ENCODE measurements at regions not wholly inside any gene's neighbourhood (a gene's known extent, or its start where the extent isn't known, plus 50 kb on each side); places are given as distances from the start of the nearest gene placed in this dataset.
"Not testable (repeated sequence)": the region's sequence is repeated elsewhere in the genome, so short reads cannot be mapped to it uniquely, and the experiment has no call there.

- not testable (repeated sequence) for TF ChIP-seq CTCF (IDR thresholded peaks at IDR 0.05); EZH2 (IDR thresholded peaks at IDR 0.05; ENCODE audit: borderline replicate concordance, insufficient read depth, low read depth, low read length, poor library complexity, severe bottlenecking)
Measured at GRCh38 chr14:105948955-105949354, 422.6 kb downstream of the TMEM121 start.
